Activated naive CD8-positive, alpha-beta T cell (primary cell): ENCODE measurements at regions not wholly inside any gene's neighbourhood (a gene's known extent, or its start where the extent isn't known, plus 50 kb on each side); places are given as distances from the start of the nearest gene placed in this dataset.

ENCODE experiments used
- H3K27ac Mint-ChIP-seq: one replicate; pipeline ENCODE4 v1.8.0; 2021; ENCODE audit warnings: mixed read lengths
- H3K27me3 Mint-ChIP-seq: one replicate; pipeline ENCODE4 v1.8.0; 2021; ENCODE audit warnings: mixed read lengths
- H3K36me3 Mint-ChIP-seq: one replicate; pipeline ENCODE4 v1.8.0; 2021; ENCODE audit warnings: mixed read lengths
- H3K4me1 Mint-ChIP-seq: one replicate; pipeline ENCODE4 v1.8.0; 2021; ENCODE audit warnings: low read depth, mixed read lengths
- H3K4me3 Mint-ChIP-seq: one replicate; pipeline ENCODE4 v1.8.0; 2021; ENCODE audit warnings: mild to moderate bottlenecking, mixed read lengths
- H3K9me3 Mint-ChIP-seq: one replicate; pipeline ENCODE4 v1.8.0; 2021; ENCODE audit warnings: low read depth, mixed read lengths

GRCh38 chr20:53706466-53707370, 113.1 kb upstream of the ZNF217 start:
- Mint-ChIP-seq H3K27ac (peak overlapping the region; percentile 95), H3K4me3 (peak overlapping the region; percentile 68), H3K36me3 (no peaks in the 10 kb centered on the region), H3K27me3 (no peaks in the 10 kb centered on the region), H3K4me1 (peaks cover 58% of the 10 kb centered on the region), H3K9me3 (no peaks in the 10 kb centered on the region)

- H3K36me3 Mint-ChIP-seq, result no peaks in the 10 kb centered on the region
- H3K4me3 Mint-ChIP-seq, result peak overlapping the region; percentile 68
- H3K27ac Mint-ChIP-seq, result peak overlapping the region; percentile 95
- H3K27me3 Mint-ChIP-seq, result no peaks in the 10 kb centered on the region
- peaks cover 56% of the 10 kb centered on the region for H3K4me1 Mint-ChIP-seq
- H3K9me3 Mint-ChIP-seq, result no peaks in the 10 kb centered on the region
These were observed 112.4 kb upstream of the ZNF217 start for GRCh38 chr20:53706008-53706465.

- H3K27ac Mint-ChIP-seq, result no peak overlapping the region
- H3K9me3 Mint-ChIP-seq, result no peaks in the 10 kb centered on the region
- H3K36me3 Mint-ChIP-seq, result no peaks in the 10 kb centered on the region
- H3K27me3 Mint-ChIP-seq, result no peaks in the 10 kb centered on the region
- H3K4me3 Mint-ChIP-seq, result no peak overlapping the region
- peaks cover 45% of the 10 kb centered on the region for H3K4me1 Mint-ChIP-seq
These were observed 109.0 kb upstream of the ZNF217 start for GRCh38 chr20:53702617-53703016.

- no peaks in the 10 kb centered on the region for H3K27me3 Mint-ChIP-seq
- no peaks in the 10 kb centered on the region for H3K9me3 Mint-ChIP-seq
- no peaks in the 10 kb centered on the region for H3K36me3 Mint-ChIP-seq
- H3K4me1 Mint-ChIP-seq, result peaks cover 26% of the 10 kb centered on the region
- no peak overlapping the region for H3K27ac Mint-ChIP-seq
- H3K4me3 Mint-ChIP-seq, result no peak overlapping the region
These were observed 106.3 kb upstream of the ZNF217 start for GRCh38 chr20:53699906-53700305.

GRCh38 chr20:53699085-53699674, 105.5 kb upstream of the ZNF217 start:
- no peak overlapping the region for H3K4me3 Mint-ChIP-seq
- peaks cover 25% of the 10 kb centered on the region for H3K4me1 Mint-ChIP-seq
- H3K27me3 Mint-ChIP-seq, result no peaks in the 10 kb centered on the region
- peak overlapping the region; percentile 50 for H3K27ac Mint-ChIP-seq
- H3K36me3 Mint-ChIP-seq, result no peaks in the 10 kb centered on the region
- no peaks in the 10 kb centered on the region for H3K9me3 Mint-ChIP-seq

GRCh38 chr20:53698371-53698978, 104.8 kb upstream of the ZNF217 start:
- Mint-ChIP-seq H3K4me3 (no peak overlapping the region), H3K27me3 (no peaks in the 10 kb centered on the region), H3K27ac (peak overlapping the region; percentile 28), H3K9me3 (no peaks in the 10 kb centered on the region), H3K36me3 (no peaks in the 10 kb centered on the region), H3K4me1 (peaks cover 28% of the 10 kb centered on the region)

- Mint-ChIP-seq H3K27me3 (no peaks in the 10 kb centered on the region), H3K4me1 (peaks cover 42% of the 10 kb centered on the region), H3K4me3 (no peak overlapping the region), H3K9me3 (no peaks in the 10 kb centered on the region), H3K27ac (no peak overlapping the region), H3K36me3 (no peaks in the 10 kb centered on the region)
These were observed 102.3 kb upstream of the ZNF217 start for GRCh38 chr20:53695797-53696527.

GRCh38 chr20:53693262-53693871, 99.7 kb upstream of the ZNF217 start:
- H3K27ac Mint-ChIP-seq, result peak overlapping the region; percentile 78
- no peaks in the 10 kb centered on the region for H3K27me3 Mint-ChIP-seq
- no peaks in the 10 kb centered on the region for H3K9me3 Mint-ChIP-seq
- H3K4me1 Mint-ChIP-seq, result peaks cover 33% of the 10 kb centered on the region
- H3K36me3 Mint-ChIP-seq, result no peaks in the 10 kb centered on the region
- peak overlapping the region; percentile 53 for H3K4me3 Mint-ChIP-seq

GRCh38 chr20:53692465-53693067, 98.9 kb upstream of the ZNF217 start:
- Mint-ChIP-seq H3K27me3 (no peaks in the 10 kb centered on the region), H3K27ac (peak overlapping the region; percentile 78), H3K36me3 (no peaks in the 10 kb centered on the region), H3K9me3 (no peaks in the 10 kb centered on the region), H3K4me1 (peaks cover 38% of the 10 kb centered on the region), H3K4me3 (peak overlapping the region; percentile 53)

GRCh38 chr20:53691811-53692192, 98.2 kb upstream of the ZNF217 start:
- Mint-ChIP-seq H3K36me3 (no peaks in the 10 kb centered on the region), H3K27ac (peak overlapping the region; percentile 58), H3K4me1 (peaks cover 38% of the 10 kb centered on the region), H3K9me3 (no peaks in the 10 kb centered on the region), H3K27me3 (no peaks in the 10 kb centered on the region), H3K4me3 (no peak overlapping the region)

- H3K36me3 Mint-ChIP-seq, result no peaks in the 10 kb centered on the region
- H3K4me3 Mint-ChIP-seq, result no peak overlapping the region
- H3K27ac Mint-ChIP-seq, result peak overlapping the region; percentile 58
- no peaks in the 10 kb centered on the region for H3K9me3 Mint-ChIP-seq
- H3K4me1 Mint-ChIP-seq, result peaks cover 39% of the 10 kb centered on the region
- no peaks in the 10 kb centered on the region for H3K27me3 Mint-ChIP-seq
These were observed 97.6 kb upstream of the ZNF217 start for GRCh38 chr20:53691060-53691810.

GRCh38 chr20:53688085-53688484, 94.4 kb upstream of the ZNF217 start:
- Mint-ChIP-seq H3K27me3 (no peaks in the 10 kb centered on the region), H3K9me3 (no peaks in the 10 kb centered on the region), H3K4me3 (no peak overlapping the region), H3K36me3 (no peaks in the 10 kb centered on the region), H3K27ac (peak overlapping the region; percentile 41), H3K4me1 (peaks cover 38% of the 10 kb centered on the region)

- Mint-ChIP-seq H3K27ac (no peak overlapping the region), H3K36me3 (no peaks in the 10 kb centered on the region)
These were observed 91.5 kb upstream of the ZNF217 start for GRCh38 chr20:53685070-53685595.

More at GRCh38 chr20:53685070-53685595, 91.5 kb upstream of the ZNF217 start:
- H3K9me3 Mint-ChIP-seq, result no peaks in the 10 kb centered on the region
- no peaks in the 10 kb centered on the region for H3K27me3 Mint-ChIP-seq
- H3K4me3 Mint-ChIP-seq, result no peak overlapping the region
- H3K4me1 Mint-ChIP-seq, result peaks cover 25% of the 10 kb centered on the region
